Endothelial cell of umbilical vein (primary cell): ENCODE measurements at regions not wholly inside any gene's neighbourhood (a gene's known extent, or its start where the extent isn't known, plus 50 kb on each side); places are given as distances from the start of the nearest gene placed in this dataset.
A peak's percentile ranks its signal among the peaks of the same experiment; 100 is the strongest.
"Not testable (repeated sequence)": the region's sequence is repeated elsewhere in the genome, so short reads cannot be mapped to it uniquely, and the experiment has no call there.

Experiments used
- BruUV-seq: library from RNA; stranded (reverse); fragments of 400-500 nt; replicated peaks from 2 replicates; lab custom pipeline; 2021; lab: Mats Ljungman, UMichigan
- CTCF ChIA-PET: fragments of 300-600, 350-600 bp; sonication (Branson Sonifier 250); formaldehyde crosslinking; loops from one replicate; lab custom pipeline; 2021; ENCODE audit warnings: antibody characterized with exemption, inconsistent platforms; lab: Charles Lee
- POLR2A ChIA-PET: fragments of 300-600, 350-600 bp; sonication (Branson Sonifier 250); formaldehyde crosslinking; loops from one replicate; lab custom pipeline; 2021; ENCODE audit warnings: antibody characterized with exemption, inconsistent platforms; lab: Charles Lee
- DNase-seq: peaks from one replicate; pipeline ENCODE4 v3.0.0-alpha.2; 2011; ENCODE audit warnings: low read depth, low spot score
- FAIRE-seq: peaks from 2 replicates; lab custom pipeline; 2011; peaks lifted over from hg19 to GRCh38; lab: Jason Lieb, UNC
- H2AFZ ChIP-seq: 2 replicates; pipeline ENCODE4 v1.6.0; 2012; ENCODE audit warnings: low read depth, low read length, control low read depth, inconsistent platforms
- H3K27ac ChIP-seq: 2 replicates; pipeline ENCODE4 v1.5.1; 2011; ENCODE audit warnings: low read depth, mild to moderate bottlenecking, control low read depth, low read length, moderate library complexity; ENCODE audit not compliant: insufficient read depth
- H3K27me3 ChIP-seq, 2 experiments: 2 replicates each; pipeline versions ENCODE4 v1.6.0 to v1.6.1; 2011; ENCODE audit warnings: low read length in 2 of 2, mixed read lengths in 1 of 2; ENCODE audit not compliant: control insufficient read depth in 2 of 2, insufficient read depth in 2 of 2
- H3K36me3 ChIP-seq, 2 experiments: 2 replicates in 1 of 2; 3 replicates in 1 of 2; pipeline ENCODE4 v1.5.1; 2011; ENCODE audit warnings: low read length in 2 of 2, mild to moderate bottlenecking in 1 of 2, moderate library complexity in 1 of 2; ENCODE audit not compliant: control insufficient read depth in 2 of 2, insufficient read depth in 2 of 2; ENCODE audit errors: extremely low read depth in 1 of 2
- H3K4me1 ChIP-seq: 3 replicates; pipeline ENCODE4 v1.5.1; 2011; ENCODE audit warnings: mild to moderate bottlenecking, low read length; ENCODE audit not compliant: control insufficient read depth, insufficient read depth; ENCODE audit errors: extremely low read depth
- H3K4me2 ChIP-seq: 2 replicates; pipeline ENCODE4 v1.6.1; 2011; ENCODE audit warnings: low read length, control low read depth, mixed read lengths; ENCODE audit not compliant: insufficient read depth
- H3K4me3 ChIP-seq, 3 experiments: fragments of 200-600 bp in 1 of 3; sonication (generic), shearing (Covaris generic) in 1 of 3; replicated peaks in 1 of 3; 2 replicates each; pipeline ENCODE4 v1.5.1; 2011 to 2016; ENCODE audit warnings: control low read depth in 3 of 3, low read length in 3 of 3, mild to moderate bottlenecking in 2 of 3, inconsistent platforms in 1 of 3, low read depth in 1 of 3, moderate library complexity in 1 of 3; ENCODE audit not compliant: insufficient read depth in 1 of 3
- H3K79me2 ChIP-seq: 2 replicates; pipeline ENCODE4 v1.6.0; 2012; ENCODE audit warnings: low read length, inconsistent platforms; ENCODE audit not compliant: control insufficient read depth, insufficient read depth
- H3K9ac ChIP-seq: replicated peaks from 2 replicates; pipeline ENCODE3; 2011; ENCODE audit warnings: low read length, control low read depth; ENCODE audit not compliant: insufficient read depth; ENCODE audit errors: extremely low read depth
- H3K9me1 ChIP-seq: replicated peaks from 3 replicates; pipeline ENCODE4 v1.6.0; 2011; ENCODE audit warnings: mild to moderate bottlenecking, low read length; ENCODE audit not compliant: control insufficient read depth, insufficient read depth; ENCODE audit errors: extremely low read depth
- H3K9me3 ChIP-seq: replicated peaks from 2 replicates; pipeline ENCODE4 v1.5.1; 2012; ENCODE audit warnings: low read length, inconsistent platforms; ENCODE audit not compliant: control insufficient read depth, insufficient read depth
- H4K20me1 ChIP-seq: replicated peaks from 2 replicates; pipeline ENCODE3; 2011; ENCODE audit warnings: mild to moderate bottlenecking, low read length; ENCODE audit not compliant: control insufficient read depth, insufficient read depth; ENCODE audit errors: extremely low read depth
- CTCF ChIP-seq, 2 donors: IDR thresholded peaks; 1 replicate in 1 of 2; 2 replicates in 1 of 2; pipeline ENCODE4 v1.5.1; 2011; ENCODE audit warnings: low read length in 2 of 2, mild to moderate bottlenecking in 2 of 2, moderate library complexity in 2 of 2, control low read depth in 1 of 2, inconsistent platforms in 1 of 2, low read depth in 1 of 2; ENCODE audit not compliant: insufficient read depth in 1 of 2; ENCODE audit errors: extremely low read depth in 1 of 2
- EZH2 ChIP-seq: IDR thresholded peaks from 2 replicates; pipeline ENCODE4 v1.6.1; 2012; ENCODE audit warnings: borderline replicate concordance, low read depth, mild to moderate bottlenecking, moderate library complexity, low read length, inconsistent platforms; ENCODE audit not compliant: severe bottlenecking
- FOS ChIP-seq: IDR thresholded peaks from 2 replicates; pipeline ENCODE4 v1.6.1; 2011; ENCODE audit warnings: mild to moderate bottlenecking, low read length, moderate library complexity, borderline replicate concordance; ENCODE audit not compliant: insufficient read depth
- GATA2 ChIP-seq: IDR thresholded peaks from 2 replicates; pipeline ENCODE4 v1.7.0; 2011; ENCODE audit warnings: low read depth, mild to moderate bottlenecking, moderate library complexity, mixed read lengths, low read length; ENCODE audit not compliant: insufficient read length, insufficient read depth
- JUN ChIP-seq: IDR thresholded peaks from 2 replicates; pipeline ENCODE4 v1.6.1; 2011; ENCODE audit warnings: borderline replicate concordance, low read depth; ENCODE audit not compliant: insufficient read length, insufficient read depth
- MAX ChIP-seq: IDR thresholded peaks from 2 replicates; pipeline ENCODE4 v1.6.1; 2011; ENCODE audit not compliant: insufficient read depth, insufficient read length
- MYC ChIP-seq: IDR thresholded peaks from one replicate; pipeline ENCODE4 v1.6.1; 2011; ENCODE audit warnings: mild to moderate bottlenecking, low read depth, low read length
- POLR2A ChIP-seq: IDR thresholded peaks from 2 replicates; pipeline ENCODE4 v1.6.1; 2012; ENCODE audit warnings: low read depth, mild to moderate bottlenecking, control low read depth, low read length
- POLR2AphosphoS5 ChIP-seq: IDR thresholded peaks from 2 replicates; pipeline ENCODE4 v1.6.1; 2012; ENCODE audit warnings: low read depth, mild to moderate bottlenecking, control low read depth, low read length, moderate library complexity; ENCODE audit not compliant: insufficient read depth
- dilution Hi-C: fragments of 300-500 bp; cut with MboI; formaldehyde crosslinking; loops from one replicate; pipeline ENCODE4 v1.15.0; 2019; ENCODE audit warnings: low sequenced_read_pairs; ENCODE audit not compliant: extremely low pct_ligation_motif_present
- intact Hi-C: fragments of 100-400 bp; cut with micrococcal nuclease; formaldehyde crosslinking; loops from one replicate; pipeline ENCODE4 v1.10.0; 2022

- Histone ChIP-seq H3K27me3 (no peaks in the 10 kb centered on the region), H3K4me1 (no peaks in the 10 kb centered on the region), H3K36me3 (no peaks in the 10 kb centered on the region), H4K20me1 (no peaks in the 10 kb centered on the region), H2AFZ (no peak overlapping the region), H3K27ac (no peak overlapping the region), H3K4me2 (no peak overlapping the region), H3K4me3 (no peak overlapping the region), H3K9me3 (no peaks in the 10 kb centered on the region), H3K9me1 (no peaks in the 10 kb centered on the region), H3K79me2 (no peaks in the 10 kb centered on the region), H3K9ac (no peak overlapping the region)
- no peak for FAIRE-seq
- ChIA-PET CTCF (no interaction called here), POLR2A (no interaction called here)
- dilution Hi-C loops (no loop called here), intact Hi-C loops (no loop called here)
- no peak for TF ChIP-seq CTCF (IDR thresholded peaks at IDR 0.05; ENCODE audit: extremely low read depth in 1 of 2, insufficient read depth in 1 of 2, low read depth in 1 of 2, low read length in 2 of 2)
- TF ChIP-seq GATA2: no peak
- TF ChIP-seq JUN: no peak
- no peak for TF ChIP-seq POLR2A
- no peak for TF ChIP-seq MYC
- no peak for TF ChIP-seq MAX
- TF ChIP-seq FOS: no peak
- no peak for TF ChIP-seq EZH2
- no peak for TF ChIP-seq POLR2AphosphoS5
- no TSS peak for BruUV-seq
- DNase-seq: no peak
These were observed 151.6 kb downstream of the NPIPB11 start for GRCh38 chr16:29254676-29255495.

GRCh38 chr16:29253716-29254590 is 152.6 kb downstream of the NPIPB11 start:
- CTCF ChIA-PET, H3K27ac ChIP-seq, H3K4me2 ChIP-seq, H3K27me3 ChIP-seq, H3K4me1 ChIP-seq, intact Hi-C loops, H3K9me1 ChIP-seq, H3K36me3 ChIP-seq, H3K4me3 ChIP-seq, POLR2A ChIA-PET, H3K9me3 ChIP-seq, H3K79me2 ChIP-seq, H4K20me1 ChIP-seq, BruUV-seq, DNase-seq, H2AFZ ChIP-seq, H3K9ac ChIP-seq, dilution Hi-C loops: not testable (repeated sequence)
- peak; percentile 26 for FAIRE-seq
